ENCODE measurements at regions not wholly inside any gene's neighbourhood (a gene's known extent, or its start where the extent isn't known, plus 50 kb on each side); places are given as distances from the start of the nearest gene placed in this dataset.

DNA sequence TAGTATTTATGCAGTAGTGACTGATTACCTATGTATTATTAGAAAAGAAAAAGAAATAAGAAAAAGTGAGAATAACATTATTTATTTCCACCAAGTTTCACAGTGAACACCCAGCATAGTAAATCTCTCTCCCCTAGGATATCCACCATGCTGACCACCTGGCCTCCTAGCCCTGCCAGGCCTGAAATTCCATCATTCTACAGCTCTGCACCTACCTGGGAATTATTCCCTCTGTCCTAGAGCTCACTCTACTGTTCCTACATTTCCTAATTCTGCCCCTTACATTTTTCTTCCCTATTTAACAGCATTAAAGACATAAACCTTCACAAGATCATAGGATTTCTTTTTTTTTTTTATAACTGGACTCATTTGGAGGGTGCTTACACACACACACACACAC, 525.3 kb upstream of the PPP2R3A start:
- TF ChIP-seq, protein P1, sequence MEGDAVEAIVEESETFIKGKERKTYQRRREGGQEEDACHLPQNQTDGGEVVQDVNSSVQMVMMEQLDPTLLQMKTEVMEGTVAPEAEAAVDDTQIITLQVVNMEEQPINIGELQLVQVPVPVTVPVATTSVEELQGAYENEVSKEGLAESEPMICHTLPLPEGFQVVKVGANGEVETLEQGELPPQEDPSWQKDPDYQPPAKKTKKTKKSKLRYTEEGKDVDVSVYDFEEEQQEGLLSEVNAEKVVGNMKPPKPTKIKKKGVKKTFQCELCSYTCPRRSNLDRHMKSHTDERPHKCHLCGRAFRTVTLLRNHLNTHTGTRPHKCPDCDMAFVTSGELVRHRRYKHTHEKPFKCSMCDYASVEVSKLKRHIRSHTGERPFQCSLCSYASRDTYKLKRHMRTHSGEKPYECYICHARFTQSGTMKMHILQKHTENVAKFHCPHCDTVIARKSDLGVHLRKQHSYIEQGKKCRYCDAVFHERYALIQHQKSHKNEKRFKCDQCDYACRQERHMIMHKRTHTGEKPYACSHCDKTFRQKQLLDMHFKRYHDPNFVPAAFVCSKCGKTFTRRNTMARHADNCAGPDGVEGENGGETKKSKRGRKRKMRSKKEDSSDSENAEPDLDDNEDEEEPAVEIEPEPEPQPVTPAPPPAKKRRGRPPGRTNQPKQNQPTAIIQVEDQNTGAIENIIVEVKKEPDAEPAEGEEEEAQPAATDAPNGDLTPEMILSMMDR (IDR thresholded peaks at IDR 0.05), result no peak
- TF ChIP-seq POLR2A (IDR thresholded peaks at IDR 0.05), result no peak

Measured in uterus (tissue), 2 donors.